Endothelial cell of umbilical vein (primary cell): ENCODE measurements at regions not wholly inside any gene's neighbourhood (a gene's known extent, or its start where the extent isn't known, plus 50 kb on each side); places are given as distances from the start of the nearest gene placed in this dataset.

Experiments
- BruUV-seq: library from RNA; stranded (reverse); fragments of 400-500 nt; replicated peaks from 2 replicates; lab custom pipeline; 2021; lab: Mats Ljungman, UMichigan
- CTCF ChIA-PET: fragments of 300-600, 350-600 bp; sonication (Branson Sonifier 250); formaldehyde crosslinking; loops from one replicate; lab custom pipeline; 2021; ENCODE audit warnings: antibody characterized with exemption, inconsistent platforms; lab: Charles Lee
- POLR2A ChIA-PET: fragments of 300-600, 350-600 bp; sonication (Branson Sonifier 250); formaldehyde crosslinking; loops from one replicate; lab custom pipeline; 2021; ENCODE audit warnings: antibody characterized with exemption, inconsistent platforms; lab: Charles Lee
- DNase-seq: peaks from one replicate; pipeline ENCODE4 v3.0.0-alpha.2; 2011; ENCODE audit warnings: low read depth, low spot score
- FAIRE-seq: peaks from 2 replicates; lab custom pipeline; 2011; peaks lifted over from hg19 to GRCh38; lab: Jason Lieb, UNC
- H2AFZ ChIP-seq: 2 replicates; pipeline ENCODE4 v1.6.0; 2012; ENCODE audit warnings: low read depth, low read length, control low read depth, inconsistent platforms
- H3K27ac ChIP-seq: 2 replicates; pipeline ENCODE4 v1.5.1; 2011; ENCODE audit warnings: low read depth, mild to moderate bottlenecking, control low read depth, low read length, moderate library complexity; ENCODE audit not compliant: insufficient read depth
- H3K27me3 ChIP-seq, 2 experiments: 2 replicates each; pipeline versions ENCODE4 v1.6.0 to v1.6.1; 2011; ENCODE audit warnings: low read length in 2 of 2, mixed read lengths in 1 of 2; ENCODE audit not compliant: control insufficient read depth in 2 of 2, insufficient read depth in 2 of 2
- H3K36me3 ChIP-seq, 2 experiments: 2 replicates in 1 of 2; 3 replicates in 1 of 2; pipeline ENCODE4 v1.5.1; 2011; ENCODE audit warnings: low read length in 2 of 2, mild to moderate bottlenecking in 1 of 2, moderate library complexity in 1 of 2; ENCODE audit not compliant: control insufficient read depth in 2 of 2, insufficient read depth in 2 of 2; ENCODE audit errors: extremely low read depth in 1 of 2
- H3K4me1 ChIP-seq: 3 replicates; pipeline ENCODE4 v1.5.1; 2011; ENCODE audit warnings: mild to moderate bottlenecking, low read length; ENCODE audit not compliant: control insufficient read depth, insufficient read depth; ENCODE audit errors: extremely low read depth
- H3K4me2 ChIP-seq: 2 replicates; pipeline ENCODE4 v1.6.1; 2011; ENCODE audit warnings: low read length, control low read depth, mixed read lengths; ENCODE audit not compliant: insufficient read depth
- H3K4me3 ChIP-seq, 3 experiments: fragments of 200-600 bp in 1 of 3; sonication (generic), shearing (Covaris generic) in 1 of 3; replicated peaks in 1 of 3; 2 replicates each; pipeline ENCODE4 v1.5.1; 2011 to 2016; ENCODE audit warnings: control low read depth in 3 of 3, low read length in 3 of 3, mild to moderate bottlenecking in 2 of 3, inconsistent platforms in 1 of 3, low read depth in 1 of 3, moderate library complexity in 1 of 3; ENCODE audit not compliant: insufficient read depth in 1 of 3
- H3K79me2 ChIP-seq: 2 replicates; pipeline ENCODE4 v1.6.0; 2012; ENCODE audit warnings: low read length, inconsistent platforms; ENCODE audit not compliant: control insufficient read depth, insufficient read depth
- H3K9ac ChIP-seq: replicated peaks from 2 replicates; pipeline ENCODE3; 2011; ENCODE audit warnings: low read length, control low read depth; ENCODE audit not compliant: insufficient read depth; ENCODE audit errors: extremely low read depth
- H3K9me1 ChIP-seq: replicated peaks from 3 replicates; pipeline ENCODE4 v1.6.0; 2011; ENCODE audit warnings: mild to moderate bottlenecking, low read length; ENCODE audit not compliant: control insufficient read depth, insufficient read depth; ENCODE audit errors: extremely low read depth
- H3K9me3 ChIP-seq: replicated peaks from 2 replicates; pipeline ENCODE4 v1.5.1; 2012; ENCODE audit warnings: low read length, inconsistent platforms; ENCODE audit not compliant: control insufficient read depth, insufficient read depth
- H4K20me1 ChIP-seq: replicated peaks from 2 replicates; pipeline ENCODE3; 2011; ENCODE audit warnings: mild to moderate bottlenecking, low read length; ENCODE audit not compliant: control insufficient read depth, insufficient read depth; ENCODE audit errors: extremely low read depth
- CTCF ChIP-seq, 2 donors: IDR thresholded peaks; 1 replicate in 1 of 2; 2 replicates in 1 of 2; pipeline ENCODE4 v1.5.1; 2011; ENCODE audit warnings: low read length in 2 of 2, mild to moderate bottlenecking in 2 of 2, moderate library complexity in 2 of 2, control low read depth in 1 of 2, inconsistent platforms in 1 of 2, low read depth in 1 of 2; ENCODE audit not compliant: insufficient read depth in 1 of 2; ENCODE audit errors: extremely low read depth in 1 of 2
- EZH2 ChIP-seq: IDR thresholded peaks from 2 replicates; pipeline ENCODE4 v1.6.1; 2012; ENCODE audit warnings: borderline replicate concordance, low read depth, mild to moderate bottlenecking, moderate library complexity, low read length, inconsistent platforms; ENCODE audit not compliant: severe bottlenecking
- FOS ChIP-seq: IDR thresholded peaks from 2 replicates; pipeline ENCODE4 v1.6.1; 2011; ENCODE audit warnings: mild to moderate bottlenecking, low read length, moderate library complexity, borderline replicate concordance; ENCODE audit not compliant: insufficient read depth
- GATA2 ChIP-seq: IDR thresholded peaks from 2 replicates; pipeline ENCODE4 v1.7.0; 2011; ENCODE audit warnings: low read depth, mild to moderate bottlenecking, moderate library complexity, mixed read lengths, low read length; ENCODE audit not compliant: insufficient read length, insufficient read depth
- JUN ChIP-seq: IDR thresholded peaks from 2 replicates; pipeline ENCODE4 v1.6.1; 2011; ENCODE audit warnings: borderline replicate concordance, low read depth; ENCODE audit not compliant: insufficient read length, insufficient read depth
- MAX ChIP-seq: IDR thresholded peaks from 2 replicates; pipeline ENCODE4 v1.6.1; 2011; ENCODE audit not compliant: insufficient read depth, insufficient read length
- MYC ChIP-seq: IDR thresholded peaks from one replicate; pipeline ENCODE4 v1.6.1; 2011; ENCODE audit warnings: mild to moderate bottlenecking, low read depth, low read length
- POLR2A ChIP-seq: IDR thresholded peaks from 2 replicates; pipeline ENCODE4 v1.6.1; 2012; ENCODE audit warnings: low read depth, mild to moderate bottlenecking, control low read depth, low read length
- POLR2AphosphoS5 ChIP-seq: IDR thresholded peaks from 2 replicates; pipeline ENCODE4 v1.6.1; 2012; ENCODE audit warnings: low read depth, mild to moderate bottlenecking, control low read depth, low read length, moderate library complexity; ENCODE audit not compliant: insufficient read depth
- dilution Hi-C: fragments of 300-500 bp; cut with MboI; formaldehyde crosslinking; loops from one replicate; pipeline ENCODE4 v1.15.0; 2019; ENCODE audit warnings: low sequenced_read_pairs; ENCODE audit not compliant: extremely low pct_ligation_motif_present
- intact Hi-C: fragments of 100-400 bp; cut with micrococcal nuclease; formaldehyde crosslinking; loops from one replicate; pipeline ENCODE4 v1.10.0; 2022

- Histone ChIP-seq H4K20me1 (no peaks in the 10 kb centered on the region), H3K4me3 (no peak overlapping the region), H3K9me3 (no peaks in the 10 kb centered on the region), H3K36me3 (no peaks in the 10 kb centered on the region), H3K4me1 (no peaks in the 10 kb centered on the region), H3K4me2 (no peak overlapping the region), H3K9ac (no peak overlapping the region), H3K27ac (no peak overlapping the region), H2AFZ (no peak overlapping the region), H3K9me1 (no peaks in the 10 kb centered on the region), H3K79me2 (no peaks in the 10 kb centered on the region), H3K27me3 (no peaks in the 10 kb centered on the region)
- intact Hi-C loops (no loop called here), dilution Hi-C loops (no loop called here)
- FAIRE-seq (no peak), DNase-seq (no peak)
- no TSS peak for BruUV-seq
- ChIA-PET POLR2A (no interaction called here), CTCF (interaction anchor here (1.1 kb wide), 1 partner anchor 9 kb away, joined by 3 read pairs; no protein-coding TSS in a partner anchor)
- TF ChIP-seq POLR2AphosphoS5 (no peak), EZH2 (no peak), GATA2 (no peak), MYC (no peak), CTCF (IDR thresholded peaks at IDR 0.05; ENCODE audit: extremely low read depth in 1 of 2, insufficient read depth in 1 of 2, low read depth in 1 of 2, low read length in 2 of 2) (no peak), FOS (no peak), MAX (no peak), JUN (no peak), POLR2A (no peak)
These were observed 71.2 kb upstream of the IZUMO3 start for GRCh38 chr9:24616863-24617262.
